ENCODE measurements at regions not wholly inside any gene's neighbourhood (a gene's known extent, or its start where the extent isn't known, plus 50 kb on each side); places are given as distances from the start of the nearest gene placed in this dataset.
"Not testable (repeated sequence)": the region's sequence is repeated elsewhere in the genome, so short reads cannot be mapped to it uniquely, and the experiment has no call there.

- peaks cover 18% of the 10 kb centered on the region for H3K4me1 Mint-ChIP-seq
- POLR2A ChIA-PET = interaction anchor here (0.7 kb wide), 1 partner anchor 528 kb away, joined by 4 read pairs; no protein-coding TSS in a partner anchor
- H3K9me3 Mint-ChIP-seq = no peaks in the 10 kb centered on the region
- H3K27me3 Mint-ChIP-seq = peaks cover 5% of the 10 kb centered on the region
- DNase-seq = no peak
- H3K27ac Mint-ChIP-seq = peak overlapping the region; percentile 13
- no peak overlapping the region for H3K4me3 Mint-ChIP-seq
- ATAC-seq (ENCODE audit: low read depth) = no peak
- peaks cover 13% of the 10 kb centered on the region for H3K36me3 Mint-ChIP-seq
Observed at GRCh38 chr9:124174433-124174832, 83.3 kb upstream of the NEK6 start.

GRCh38 chr9:124177522-124177921 is 80.2 kb upstream of the NEK6 start:
- ATAC-seq (ENCODE audit: low read depth); H3K4me3 Mint-ChIP-seq; H3K27ac Mint-ChIP-seq; DNase-seq; POLR2A ChIA-PET; H3K9me3 Mint-ChIP-seq; H3K4me1 Mint-ChIP-seq; H3K36me3 Mint-ChIP-seq: not testable (repeated sequence)
- H3K27me3 Mint-ChIP-seq = peaks cover 16% of the 10 kb centered on the region

GRCh38 chr9:124179196-124180071 is 78.3 kb upstream of the NEK6 start:
- Mint-ChIP-seq H3K4me3 (no peak overlapping the region), H3K9me3 (no peaks in the 10 kb centered on the region), H3K36me3 (peaks cover 2% of the 10 kb centered on the region), H3K27me3 (peaks cover 21% of the 10 kb centered on the region), H3K27ac (no peak overlapping the region), H3K4me1 (peaks cover 1% of the 10 kb centered on the region)
- POLR2A ChIA-PET = no interaction called here
- ATAC-seq (ENCODE audit: low read depth) (no peak), DNase-seq (no peak)

GRCh38 chr9:124180557-124180956 is 77.2 kb upstream of the NEK6 start:
- Mint-ChIP-seq H3K4me1 (peaks cover 1% of the 10 kb centered on the region), H3K9me3 (no peaks in the 10 kb centered on the region), H3K27me3 (peaks cover 27% of the 10 kb centered on the region), H3K27ac (no peak overlapping the region), H3K36me3 (peaks cover 2% of the 10 kb centered on the region), H3K4me3 (no peak overlapping the region)
- ATAC-seq (ENCODE audit: low read depth) (no peak), DNase-seq (no peak)
- POLR2A ChIA-PET = interaction anchor here (1.2 kb wide), 1 partner anchor 11 kb away, joined by 3 read pairs; no protein-coding TSS in a partner anchor

GRCh38 chr9:124182741-124183140 is 75.0 kb upstream of the NEK6 start:
- POLR2A ChIA-PET = interaction anchor here (0.9 kb wide), 1 partner anchor 21 kb away, joined by 3 read pairs; no protein-coding TSS in a partner anchor
- Mint-ChIP-seq H3K9me3 (no peaks in the 10 kb centered on the region), H3K4me3 (no peak overlapping the region), H3K27ac (no peak overlapping the region), H3K36me3 (peaks cover 2% of the 10 kb centered on the region), H3K27me3 (peaks cover 31% of the 10 kb centered on the region), H3K4me1 (peaks cover 1% of the 10 kb centered on the region)
- no peak for DNase-seq
- no peak for ATAC-seq (ENCODE audit: low read depth)

GRCh38 chr9:124183772-124184171 is 74.0 kb upstream of the NEK6 start:
- Mint-ChIP-seq H3K27ac (no peak overlapping the region), H3K27me3 (peaks cover 28% of the 10 kb centered on the region), H3K36me3 (peaks cover 2% of the 10 kb centered on the region), H3K4me1 (peaks cover 1% of the 10 kb centered on the region), H3K9me3 (no peaks in the 10 kb centered on the region), H3K4me3 (no peak overlapping the region)
- DNase-seq (no peak), ATAC-seq (ENCODE audit: low read depth) (no peak)
- POLR2A ChIA-PET = no interaction called here

- no peak overlapping the region for H3K4me3 Mint-ChIP-seq
- H3K9me3 Mint-ChIP-seq = no peaks in the 10 kb centered on the region
- H3K27me3 Mint-ChIP-seq = peaks cover 25% of the 10 kb centered on the region
- no peak for DNase-seq
- H3K27ac Mint-ChIP-seq = no peak overlapping the region
- ATAC-seq (ENCODE audit: low read depth) = no peak
- peaks cover 1% of the 10 kb centered on the region for H3K36me3 Mint-ChIP-seq
- POLR2A ChIA-PET = no interaction called here
- H3K4me1 Mint-ChIP-seq = peaks cover under 1% of the 10 kb centered on the region
Observed at GRCh38 chr9:124185413-124185812, 72.3 kb upstream of the NEK6 start.

GRCh38 chr9:124187311-124187710 is 70.4 kb upstream of the NEK6 start:
- DNase-seq (no peak), ATAC-seq (ENCODE audit: low read depth) (no peak)
- H3K27me3 Mint-ChIP-seq = peaks cover 20% of the 10 kb centered on the region
- no peaks in the 10 kb centered on the region for H3K36me3 Mint-ChIP-seq
- H3K9me3 Mint-ChIP-seq = no peaks in the 10 kb centered on the region
- no peak overlapping the region for H3K4me3 Mint-ChIP-seq
- no peaks in the 10 kb centered on the region for H3K4me1 Mint-ChIP-seq
- H3K27ac Mint-ChIP-seq = no peak overlapping the region
- POLR2A ChIA-PET = no interaction called here

GRCh38 chr9:124188331-124189110 is 69.2 kb upstream of the NEK6 start:
- Mint-ChIP-seq H3K27ac (no peak overlapping the region), H3K36me3 (no peaks in the 10 kb centered on the region), H3K9me3 (no peaks in the 10 kb centered on the region), H3K27me3 (peaks cover 27% of the 10 kb centered on the region), H3K4me1 (peaks cover 3% of the 10 kb centered on the region), H3K4me3 (no peak overlapping the region)
- ATAC-seq (ENCODE audit: low read depth) (no peak), DNase-seq (no peak)
- POLR2A ChIA-PET = no interaction called here

GRCh38 chr9:124190761-124191160 is 67.0 kb upstream of the NEK6 start:
- POLR2A ChIA-PET = no interaction called here
- no peak for DNase-seq
- H3K36me3 Mint-ChIP-seq = peaks cover 5% of the 10 kb centered on the region
- no peak overlapping the region for H3K4me3 Mint-ChIP-seq
- no peak overlapping the region for H3K27ac Mint-ChIP-seq
- peaks cover 6% of the 10 kb centered on the region for H3K9me3 Mint-ChIP-seq
- peaks cover 23% of the 10 kb centered on the region for H3K27me3 Mint-ChIP-seq
- ATAC-seq (ENCODE audit: low read depth) = no peak
- H3K4me1 Mint-ChIP-seq = peaks cover 3% of the 10 kb centered on the region

GRCh38 chr9:124191691-124192395 is 65.9 kb upstream of the NEK6 start:
- DNase-seq = no peak
- no peak overlapping the region for H3K27ac Mint-ChIP-seq

GRCh38 chr9:124196814-124197176 is 61.0 kb upstream of the NEK6 start:
- DNase-seq (no peak), ATAC-seq (ENCODE audit: low read depth) (no peak)
- POLR2A ChIA-PET = no interaction called here
- no peak overlapping the region for H3K4me3 Mint-ChIP-seq
- peaks cover 14% of the 10 kb centered on the region for H3K36me3 Mint-ChIP-seq
- H3K9me3 Mint-ChIP-seq = peaks cover 14% of the 10 kb centered on the region
- H3K27me3 Mint-ChIP-seq = peaks cover 26% of the 10 kb centered on the region
- peaks cover 17% of the 10 kb centered on the region for H3K4me1 Mint-ChIP-seq
- H3K27ac Mint-ChIP-seq = no peak overlapping the region

More at GRCh38 chr9:124191691-124192395, 65.9 kb upstream of the NEK6 start:
- H3K4me3 Mint-ChIP-seq = no peak overlapping the region
- POLR2A ChIA-PET = interaction anchor here (1.0 kb wide), 1 partner anchor 11 kb away, joined by 3 read pairs; no protein-coding TSS in a partner anchor
- peaks cover 11% of the 10 kb centered on the region for H3K9me3 Mint-ChIP-seq
- H3K27me3 Mint-ChIP-seq = peaks cover 30% of the 10 kb centered on the region
- ATAC-seq (ENCODE audit: low read depth) = no peak
- H3K4me1 Mint-ChIP-seq = peaks cover 3% of the 10 kb centered on the region
- H3K36me3 Mint-ChIP-seq = peaks cover 12% of the 10 kb centered on the region
